Upper lobe of left lung (tissue), 6 donors: ENCODE measurements at regions not wholly inside any gene's neighbourhood (a gene's known extent, or its start where the extent isn't known, plus 50 kb on each side); places are given as distances from the start of the nearest gene placed in this dataset.

ENCODE experiments used
- ATAC-seq, 2 donors: fragments of 200-7000 bp; cut with Tn5 transposase; one replicate each; pipeline ENCODE4 v1.9.1; 2022; ENCODE audit warnings: mild to moderate bottlenecking in 2 of 2, moderate library complexity in 2 of 2; ENCODE audit not compliant: low FRiP score in 2 of 2
- DNase-seq, 2 donors: peaks; one replicate each; pipeline ENCODE4 v3.0.0-alpha.2; 2019 to 2020
- H3K27ac ChIP-seq, 4 donors: fragments of 200-600 bp; sonication (generic); one replicate each; pipeline ENCODE4 v1.5.1; 2016 to 2019
- H3K27me3 ChIP-seq, 4 donors: fragments of 200-600 bp; sonication (generic); one replicate each; pipeline ENCODE4 v1.5.1; 2017 to 2019
- H3K36me3 ChIP-seq, 4 donors: fragments of 200-600 bp; sonication (generic); one replicate each; pipeline ENCODE4 v1.5.1; 2016 to 2019
- H3K4me1 ChIP-seq, 4 donors: fragments of 200-600 bp; sonication (generic); one replicate each; pipeline ENCODE4 v1.5.1; 2018 to 2019
- H3K4me3 ChIP-seq, 4 donors: fragments of 200-600 bp; sonication (generic); one replicate each; pipeline ENCODE4 v1.5.1; 2017 to 2019; ENCODE audit warnings: mild to moderate bottlenecking in 2 of 4, moderate library complexity in 1 of 4
- H3K9me3 ChIP-seq, 4 donors: fragments of 200-600 bp; sonication (generic); one replicate each; pipeline ENCODE4 v1.5.1; 2018 to 2019
- EP300 ChIP-seq, 4 donors: sonication (generic); formaldehyde crosslinking; IDR thresholded peaks; one replicate each; pipeline ENCODE4 v1.5.1; 2017; ENCODE audit warnings: antibody characterized with exemption in 4 of 4, control low read depth in 2 of 4
- POLR2A ChIP-seq, 4 donors: fragments of 450-650 bp; IDR thresholded peaks; one replicate each; pipeline ENCODE4 v1.5.1; 2016 to 2017; ENCODE audit warnings: antibody characterized with exemption in 4 of 4, mild to moderate bottlenecking in 2 of 4
- POLR2AphosphoS5 ChIP-seq, 2 donors: sonication (generic); formaldehyde crosslinking; IDR thresholded peaks; one replicate each; pipeline ENCODE4 v1.5.1; 2017; ENCODE audit warnings: antibody characterized with exemption in 2 of 2
- WGBS, 2 donors: methylation state at CpG; one replicate each; pipeline ENCODE4 v1.1.5; 2017 to 2018; 5-methylcytosine and 5-hydroxymethylcytosine counted together
- TF ChIP-seq, protein P1 (sequence below), 6 experiments: fragments of 450-650 bp in 4 of 6; fragments of 200-600 bp in 2 of 6; sonication (generic) in 2 of 6; IDR thresholded peaks; one replicate each; pipeline ENCODE4 v1.5.1; 2016 to 2019; ENCODE audit warnings: antibody characterized with exemption in 6 of 6
- donor health status: DM: no; HTN: no; CAD: no; lungs with moderate emphysema.
- donor health status: DM: no; HTN: yes; CAD: no; lungs with severe emphysema.

DNA sequence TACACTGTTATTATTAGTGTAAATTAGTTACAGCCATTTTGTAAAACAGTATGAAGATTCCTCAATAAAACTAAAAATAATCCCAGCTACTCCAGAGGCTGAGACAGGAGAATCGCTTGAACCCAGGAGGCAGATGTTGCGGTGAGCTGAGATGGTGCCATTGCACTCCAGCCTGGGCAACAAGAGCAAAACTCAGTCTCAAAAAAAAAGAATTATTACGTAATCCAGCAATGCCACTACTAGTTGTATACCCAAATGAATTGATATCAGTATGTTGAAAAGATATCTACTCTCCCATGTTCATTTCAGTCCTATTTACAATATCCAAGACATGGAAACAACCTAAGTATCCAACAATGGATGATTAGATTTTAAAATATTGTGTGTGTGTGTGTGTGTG, 313.6 kb downstream of the EPHA4 start:
- ATAC-seq = no peak
- Histone ChIP-seq H3K27ac (no peak overlapping the region), H3K4me1 (no peaks in the 10 kb centered on the region), H3K4me3 (no peak overlapping the region), H3K36me3 (no peaks in the 10 kb centered on the region), H3K27me3 (no peaks in the 10 kb centered on the region), H3K9me3 (no peaks in the 10 kb centered on the region)
- no peak for DNase-seq
- TF ChIP-seq, protein P1, sequence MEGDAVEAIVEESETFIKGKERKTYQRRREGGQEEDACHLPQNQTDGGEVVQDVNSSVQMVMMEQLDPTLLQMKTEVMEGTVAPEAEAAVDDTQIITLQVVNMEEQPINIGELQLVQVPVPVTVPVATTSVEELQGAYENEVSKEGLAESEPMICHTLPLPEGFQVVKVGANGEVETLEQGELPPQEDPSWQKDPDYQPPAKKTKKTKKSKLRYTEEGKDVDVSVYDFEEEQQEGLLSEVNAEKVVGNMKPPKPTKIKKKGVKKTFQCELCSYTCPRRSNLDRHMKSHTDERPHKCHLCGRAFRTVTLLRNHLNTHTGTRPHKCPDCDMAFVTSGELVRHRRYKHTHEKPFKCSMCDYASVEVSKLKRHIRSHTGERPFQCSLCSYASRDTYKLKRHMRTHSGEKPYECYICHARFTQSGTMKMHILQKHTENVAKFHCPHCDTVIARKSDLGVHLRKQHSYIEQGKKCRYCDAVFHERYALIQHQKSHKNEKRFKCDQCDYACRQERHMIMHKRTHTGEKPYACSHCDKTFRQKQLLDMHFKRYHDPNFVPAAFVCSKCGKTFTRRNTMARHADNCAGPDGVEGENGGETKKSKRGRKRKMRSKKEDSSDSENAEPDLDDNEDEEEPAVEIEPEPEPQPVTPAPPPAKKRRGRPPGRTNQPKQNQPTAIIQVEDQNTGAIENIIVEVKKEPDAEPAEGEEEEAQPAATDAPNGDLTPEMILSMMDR (IDR thresholded peaks at IDR 0.05) = no peak
- TF ChIP-seq POLR2A (IDR thresholded peaks at IDR 0.05) (no peak), EP300 (IDR thresholded peaks at IDR 0.05) (no peak), POLR2AphosphoS5 (IDR thresholded peaks at IDR 0.05) (no peak)
- 97% methylated on average over 3 of the region's 3 CpGs for WGBS, 2 donors

DNA sequence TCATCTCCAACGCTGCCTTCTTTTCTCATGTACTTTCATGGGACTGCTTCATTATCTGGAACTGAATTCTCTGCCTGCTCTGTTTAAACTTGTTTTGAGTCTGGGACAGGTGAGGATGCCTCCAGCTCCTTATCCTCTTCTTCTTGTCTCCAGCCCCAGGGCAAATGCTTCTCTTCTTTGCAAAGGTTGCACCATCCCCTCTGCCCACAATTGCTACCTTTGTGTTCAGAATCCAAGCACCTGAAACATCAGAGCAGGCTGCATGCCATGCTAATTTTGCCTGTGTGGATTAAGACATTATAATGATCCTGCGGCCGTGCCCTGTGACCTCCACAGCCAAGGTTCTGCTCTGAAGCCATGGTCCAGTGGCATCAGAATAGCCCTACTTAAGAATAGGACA, 309.5 kb downstream of the EPHA4 start:
- DNase-seq (no peak), ATAC-seq (no peak)
- H3K4me3 ChIP-seq = no peak overlapping the region
- no peaks in the 10 kb centered on the region for H3K27me3 ChIP-seq
- TF ChIP-seq POLR2AphosphoS5 (IDR thresholded peaks at IDR 0.05) (no peak), POLR2A (IDR thresholded peaks at IDR 0.05) (no peak), EP300 (IDR thresholded peaks at IDR 0.05) (no peak)
- TF ChIP-seq, protein P1 (IDR thresholded peaks at IDR 0.05) = no peak
- no peaks in the 10 kb centered on the region for H3K9me3 ChIP-seq
- H3K36me3 ChIP-seq = no peaks in the 10 kb centered on the region
- no peaks in the 10 kb centered on the region for H3K4me1 ChIP-seq
- WGBS, 2 donors = 89 to 95% methylated on average over 3 of the region's 3 CpGs
- H3K27ac ChIP-seq = no peak overlapping the region

DNA sequence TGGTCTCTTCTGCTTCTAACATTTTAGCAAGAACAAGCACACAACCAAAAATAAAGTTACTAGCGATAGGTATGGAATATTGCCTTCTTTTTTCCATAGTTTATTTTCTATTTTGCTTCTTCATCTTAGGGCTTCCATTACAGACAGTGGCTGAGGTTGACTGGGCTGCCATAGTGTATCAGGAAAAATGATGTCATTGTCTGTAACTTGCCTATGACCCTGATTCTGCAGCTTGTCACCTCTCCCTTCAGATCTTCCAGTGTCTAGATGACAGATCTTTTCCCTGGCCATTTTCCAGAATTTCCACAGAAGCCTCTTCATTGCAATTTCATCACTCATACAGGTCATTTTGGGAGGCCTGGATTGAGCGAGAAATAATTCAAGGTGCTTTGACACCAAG, 308.5 kb downstream of the EPHA4 start:
- Histone ChIP-seq H3K4me3 (no peak overlapping the region), H3K4me1 (no peaks in the 10 kb centered on the region), H3K9me3 (no peaks in the 10 kb centered on the region), H3K27me3 (no peaks in the 10 kb centered on the region), H3K36me3 (no peaks in the 10 kb centered on the region), H3K27ac (no peak overlapping the region)
- WGBS, 2 donors = 98% methylated on average over 2 of the region's 2 CpGs
- DNase-seq = no peak
- TF ChIP-seq POLR2A (IDR thresholded peaks at IDR 0.05) = no peak
- no peak for TF ChIP-seq POLR2AphosphoS5 (IDR thresholded peaks at IDR 0.05)
- TF ChIP-seq, protein P1 (IDR thresholded peaks at IDR 0.05) = no peak
- TF ChIP-seq EP300 (IDR thresholded peaks at IDR 0.05) = no peak
- no peak for ATAC-seq

DNA sequence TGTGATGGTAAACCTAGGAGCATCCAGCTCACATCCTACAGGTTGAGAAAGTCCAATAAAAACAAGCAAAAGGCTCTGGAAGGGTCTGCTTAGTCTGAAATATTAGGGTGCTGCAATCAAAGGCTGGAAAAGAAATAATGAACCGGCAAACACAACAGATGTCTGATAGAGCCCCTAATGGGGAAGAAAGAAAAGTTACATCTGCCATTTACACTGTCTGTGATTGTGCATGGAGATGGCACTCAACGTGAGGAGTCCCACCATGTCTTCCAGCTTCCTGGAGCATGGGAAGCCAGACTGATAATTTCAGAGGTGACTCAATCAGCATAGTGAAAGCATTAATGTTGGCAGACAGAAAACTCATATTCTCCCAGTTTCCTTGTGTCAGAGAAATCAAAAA, 307.8 kb downstream of the EPHA4 start:
- Histone ChIP-seq H3K4me1 (no peaks in the 10 kb centered on the region), H3K27ac (no peak overlapping the region), H3K27me3 (no peaks in the 10 kb centered on the region), H3K9me3 (no peaks in the 10 kb centered on the region), H3K36me3 (no peaks in the 10 kb centered on the region), H3K4me3 (no peak overlapping the region)
- TF ChIP-seq EP300 (IDR thresholded peaks at IDR 0.05) (no peak), POLR2AphosphoS5 (IDR thresholded peaks at IDR 0.05) (no peak), POLR2A (IDR thresholded peaks at IDR 0.05) (no peak)
- TF ChIP-seq, protein P1 (IDR thresholded peaks at IDR 0.05) = no peak
- WGBS, 2 donors = 71 to 79% methylated on average over 2 of the region's 2 CpGs
- ATAC-seq (no peak), DNase-seq (no peak)

DNA sequence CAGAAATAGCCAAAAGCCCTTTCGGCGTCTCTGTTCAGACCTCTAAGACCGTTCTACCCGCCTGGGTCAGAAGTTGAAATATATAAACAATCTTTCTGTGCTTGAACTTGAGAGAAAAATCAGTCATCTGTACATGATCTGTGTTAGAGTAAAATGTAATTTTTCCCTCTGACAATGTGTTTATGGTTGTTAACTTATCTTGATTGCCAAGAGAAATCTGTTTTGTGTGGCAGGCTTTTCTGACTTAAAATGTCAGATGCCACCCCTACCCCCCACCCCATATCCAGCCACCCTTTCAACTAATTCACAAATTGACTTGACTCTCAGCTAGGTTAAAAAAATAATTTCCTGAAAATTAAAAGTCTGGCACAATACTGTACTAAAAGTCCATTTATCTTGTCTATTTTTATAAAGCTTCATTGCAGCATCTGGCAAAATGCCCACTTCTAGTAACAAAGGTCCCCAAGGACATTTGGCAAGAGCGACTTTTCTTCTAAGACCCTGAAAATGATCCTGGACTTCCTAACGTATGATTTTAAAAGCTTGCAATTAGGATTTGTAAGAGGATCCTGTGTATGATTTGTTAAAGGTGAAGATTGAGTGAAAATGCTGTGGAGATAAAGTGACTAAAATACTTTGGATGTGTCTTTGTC, 304.2 kb downstream of the EPHA4 start:
- H3K36me3 ChIP-seq = no peaks in the 10 kb centered on the region
- DNase-seq = no peak
- H3K4me1 ChIP-seq = no peaks in the 10 kb centered on the region
- H3K27ac ChIP-seq = no peak overlapping the region
- no peak overlapping the region for H3K4me3 ChIP-seq
- H3K27me3 ChIP-seq = no peaks in the 10 kb centered on the region
- TF ChIP-seq, protein P1 (IDR thresholded peaks at IDR 0.05) = no peak
- TF ChIP-seq POLR2A (IDR thresholded peaks at IDR 0.05) (no peak), POLR2AphosphoS5 (IDR thresholded peaks at IDR 0.05) (no peak), EP300 (IDR thresholded peaks at IDR 0.05) (no peak)
- WGBS, 2 donors = 53 to 57% methylated on average over 6 of the region's 6 CpGs
- no peak for ATAC-seq
- no peaks in the 10 kb centered on the region for H3K9me3 ChIP-seq
